Hepatic stellate cell (primary cell): ENCODE measurements at regions not wholly inside any gene's neighbourhood (a gene's known extent, or its start where the extent isn't known, plus 50 kb on each side); places are given as distances from the start of the nearest gene placed in this dataset.

Source experiments
- DNase-seq: peaks from one replicate; pipeline ENCODE4 v3.0.0; 2011; ENCODE audit warnings: low spot score

GRCh38 chr14:97445367-97445766 lies 648.2 kb downstream of the VRK1 start:
- no peak for DNase-seq

- DNase-seq: no peak
Observed at GRCh38 chr14:97446087-97446486, 648.9 kb downstream of the VRK1 start.

GRCh38 chr14:97452314-97452713 lies 655.1 kb downstream of the VRK1 start:
- no peak for DNase-seq

GRCh38 chr14:97453991-97454390 lies 656.8 kb downstream of the VRK1 start:
- DNase-seq: no peak

- no peak for DNase-seq
Observed at GRCh38 chr14:97456462-97456861, 659.3 kb downstream of the VRK1 start.

GRCh38 chr14:97456958-97457357 lies 659.8 kb downstream of the VRK1 start:
- no peak for DNase-seq

GRCh38 chr14:97457575-97458085 lies 660.4 kb downstream of the VRK1 start:
- DNase-seq: no peak

GRCh38 chr14:97458255-97458654 lies 661.1 kb downstream of the VRK1 start:
- DNase-seq: no peak

GRCh38 chr14:97458661-97459579 lies 661.7 kb downstream of the VRK1 start:
- DNase-seq: no peak

- DNase-seq: no peak
Observed at GRCh38 chr14:97462081-97462480, 664.9 kb downstream of the VRK1 start.

GRCh38 chr14:97468220-97468619 lies 671.0 kb downstream of the VRK1 start:
- no peak for DNase-seq

GRCh38 chr14:97477353-97477752 lies 680.2 kb downstream of the VRK1 start:
- DNase-seq: no peak

- DNase-seq: no peak
Observed at GRCh38 chr14:97485201-97485600, 688.0 kb downstream of the VRK1 start.

GRCh38 chr14:97486601-97487120 lies 689.5 kb downstream of the VRK1 start:
- DNase-seq: no peak

- no peak for DNase-seq
Observed at GRCh38 chr14:97489750-97490149, 692.6 kb downstream of the VRK1 start.

GRCh38 chr14:97490521-97491070 lies 693.4 kb downstream of the VRK1 start:
- DNase-seq: no peak

GRCh38 chr14:97491697-97492096 lies 694.5 kb downstream of the VRK1 start:
- no peak for DNase-seq

- DNase-seq: no peak
Observed at GRCh38 chr14:97499790-97500481, 702.8 kb downstream of the VRK1 start.

GRCh38 chr14:97506626-97507025 lies 709.4 kb downstream of the VRK1 start:
- DNase-seq: no peak

GRCh38 chr14:97513891-97514290 lies 716.7 kb downstream of the VRK1 start:
- no peak for DNase-seq

GRCh38 chr14:97517566-97518234 lies 720.5 kb downstream of the VRK1 start:
- no peak for DNase-seq

GRCh38 chr14:97523936-97524335 lies 726.8 kb downstream of the VRK1 start:
- DNase-seq: no peak
